HG03439 (cell line): ENCODE measurements at regions not wholly inside any gene's neighbourhood (a gene's known extent, or its start where the extent isn't known, plus 50 kb on each side); places are given as distances from the start of the nearest gene placed in this dataset.
"Not testable (repeated sequence)": the region's sequence is repeated elsewhere in the genome, so short reads cannot be mapped to it uniquely, and the experiment has no call there.

Experiments
- ATAC-seq: cut with Tn5 transposase; IDR thresholded peaks from one replicate; pipeline ENCODE4 v1.9.1; 2021; ENCODE audit warnings: mild to moderate bottlenecking, moderate library complexity; ENCODE audit not compliant: unreplicated experiment

- no peak for ATAC-seq
Measured at GRCh38 chr7:42574685-42575084, 337.2 kb downstream of the C7orf25 start.

- no peak for ATAC-seq
Measured at GRCh38 chr7:42573881-42574672, 337.1 kb upstream of the GLI3 start.

- no peak for ATAC-seq
Measured at GRCh38 chr7:42572561-42572960, 335.6 kb upstream of the GLI3 start.

GRCh38 chr7:42572056-42572455 is 335.0 kb upstream of the GLI3 start:
- no peak for ATAC-seq

GRCh38 chr7:42570944-42571343 is 333.9 kb upstream of the GLI3 start:
- ATAC-seq = no peak

- ATAC-seq = no peak
Measured at GRCh38 chr7:42567051-42567450, 330.0 kb upstream of the GLI3 start.

GRCh38 chr7:42561797-42562196 is 324.8 kb upstream of the GLI3 start:
- ATAC-seq = no peak

GRCh38 chr7:42560866-42561265 is 323.9 kb upstream of the GLI3 start:
- ATAC-seq = no peak

GRCh38 chr7:42554932-42555331 is 317.9 kb upstream of the GLI3 start:
- ATAC-seq = not testable (repeated sequence)

- no peak for ATAC-seq
Measured at GRCh38 chr7:42552227-42552626, 315.2 kb upstream of the GLI3 start.

GRCh38 chr7:42550706-42551470 is 313.9 kb upstream of the GLI3 start:
- no peak for ATAC-seq

- ATAC-seq = no peak
Measured at GRCh38 chr7:42549866-42550485, 313.0 kb upstream of the GLI3 start.

- ATAC-seq = no peak
Measured at GRCh38 chr7:42548816-42549611, 312.0 kb upstream of the GLI3 start.

- no peak for ATAC-seq
Measured at GRCh38 chr7:42545049-42545724, 308.2 kb upstream of the GLI3 start.

- ATAC-seq = no peak
Measured at GRCh38 chr7:42543953-42544352, 306.9 kb upstream of the GLI3 start.

GRCh38 chr7:42542446-42542845 is 305.4 kb upstream of the GLI3 start:
- ATAC-seq = not testable (repeated sequence)

GRCh38 chr7:42534441-42534840 is 297.4 kb upstream of the GLI3 start:
- ATAC-seq = no peak

GRCh38 chr7:42527004-42527403 is 290.0 kb upstream of the GLI3 start:
- no peak for ATAC-seq

GRCh38 chr7:42522227-42522991 is 285.4 kb upstream of the GLI3 start:
- no peak for ATAC-seq

- ATAC-seq = no peak
Measured at GRCh38 chr7:42511027-42511426, 274.0 kb upstream of the GLI3 start.
